OCI-LY1 (cell line): ENCODE measurements at regions not wholly inside any gene's neighbourhood (a gene's known extent, or its start where the extent isn't known, plus 50 kb on each side); places are given as distances from the start of the nearest gene placed in this dataset.
A peak's percentile ranks its signal among the peaks of the same experiment; 100 is the strongest.

ENCODE experiments used
- H2AFZ ChIP-seq: fragments of 200-600 bp; sonication (generic), shearing (Covaris generic); 2 replicates; pipeline ENCODE4 v1.6.0; 2014; ENCODE audit warnings: antibody characterized with exemption, mild to moderate bottlenecking, low read length
- H3F3A ChIP-seq: fragments of 200-600 bp; sonication (generic), shearing (Covaris generic); 2 replicates; pipeline ENCODE4 v1.6.0; 2014; ENCODE audit warnings: mild to moderate bottlenecking, antibody characterized with exemption, low read length, moderate library complexity; ENCODE audit not compliant: insufficient read depth
- H3K27ac ChIP-seq: fragments of 200-600 bp; sonication (generic); 2 replicates; pipeline ENCODE4 v1.5.1; 2014; ENCODE audit warnings: low read length, mixed run types, mild to moderate bottlenecking, low read depth; ENCODE audit not compliant: poor library complexity, severe bottlenecking
- H3K27me3 ChIP-seq: fragments of 200-600 bp; sonication (generic); 2 replicates; pipeline ENCODE4 v1.6.0; 2014; ENCODE audit warnings: antibody characterized with exemption, mild to moderate bottlenecking, low read length, moderate library complexity; ENCODE audit not compliant: insufficient read depth
- H3K36me3 ChIP-seq: fragments of 200-600 bp; sonication (generic); 2 replicates; pipeline ENCODE4 v1.6.1; 2014; ENCODE audit warnings: mild to moderate bottlenecking, antibody characterized with exemption, low read length, moderate library complexity, mixed read lengths; ENCODE audit not compliant: insufficient read depth
- H3K4me1 ChIP-seq: fragments of 200-600 bp; sonication (generic); 2 replicates; pipeline ENCODE4 v1.5.1; 2014; ENCODE audit warnings: mild to moderate bottlenecking, low read length, moderate library complexity; ENCODE audit not compliant: insufficient read depth, severe bottlenecking
- H3K4me2 ChIP-seq: fragments of 200-600 bp; sonication (generic), shearing (Covaris generic); 2 replicates; pipeline ENCODE4 v1.6.1; 2014; ENCODE audit warnings: low read length
- H3K4me3 ChIP-seq: fragments of 200-600 bp; sonication (generic); 2 replicates; pipeline ENCODE4 v1.5.1; 2014; ENCODE audit warnings: low read length, low read depth, mild to moderate bottlenecking, mixed read lengths; ENCODE audit not compliant: poor library complexity, severe bottlenecking
- H3K79me2 ChIP-seq: fragments of 200-600 bp; shearing (Covaris generic); 2 replicates; pipeline ENCODE4 v1.6.1; 2016; ENCODE audit warnings: mixed run types, low read length, mixed read lengths; ENCODE audit not compliant: insufficient read depth
- H3K9ac ChIP-seq: fragments of 200-600 bp; sonication (generic), shearing (Covaris generic); 2 replicates; pipeline ENCODE4 v1.6.1; 2014; ENCODE audit warnings: mild to moderate bottlenecking, low read length, mixed read lengths
- H3K9me2 ChIP-seq: fragments of 200-600 bp; sonication (generic), shearing (Covaris generic); 2 replicates; pipeline ENCODE4 v1.6.1; 2014; ENCODE audit warnings: low read depth, mild to moderate bottlenecking, low read length, mixed read lengths
- H3K9me3 ChIP-seq: fragments of 200-600 bp; shearing (Covaris generic); 2 replicates; pipeline ENCODE4 v1.6.1; 2014; ENCODE audit warnings: low read length, mixed read lengths
- H4K20me1 ChIP-seq: fragments of 200-600 bp; sonication (generic), shearing (Covaris generic); 2 replicates; pipeline ENCODE4 v1.6.0; 2016; ENCODE audit warnings: mild to moderate bottlenecking, low read length; ENCODE audit not compliant: insufficient read depth
- CTCF ChIP-seq: fragments of 200-600 bp; sonication (generic), shearing (Covaris generic); IDR thresholded peaks from 2 replicates; pipeline ENCODE4 v1.5.1; 2017; ENCODE audit warnings: mild to moderate bottlenecking, antibody characterized with exemption, low read length, moderate library complexity, mixed read lengths
- EZH2 ChIP-seq: fragments of 200-600 bp; sonication (generic), shearing (Covaris generic); IDR thresholded peaks from 2 replicates; pipeline ENCODE4 v1.8.0; 2017; ENCODE audit warnings: borderline replicate concordance, mixed run types, mild to moderate bottlenecking, antibody characterized with exemption, low read length, moderate library complexity, mixed read lengths

- Histone ChIP-seq H3K4me2 (no peak overlapping the region), H3K9me3 (no peaks in the 10 kb centered on the region), H3K36me3 (no peaks in the 10 kb centered on the region), H3K27me3 (no peaks in the 10 kb centered on the region), H4K20me1 (no peaks in the 10 kb centered on the region), H2AFZ (no peak overlapping the region), H3K4me3 (no peak overlapping the region), H3K9ac (0 out of 2 replicates have a peak overlapping the region, but pooled peaks have one; percentile 6), H3K27ac (no peak overlapping the region), H3K79me2 (no peaks in the 10 kb centered on the region), H3K9me2 (no peaks in the 10 kb centered on the region), H3F3A (no peaks in the 10 kb centered on the region), H3K4me1 (peaks cover 26% of the 10 kb centered on the region)
- no peak for TF ChIP-seq EZH2
- TF ChIP-seq CTCF = no peak
Observed at GRCh38 chr15:31481142-31481541, 154.5 kb downstream of the KLF13 start.

GRCh38 chr15:31482122-31482922 is 155.7 kb downstream of the KLF13 start:
- Histone ChIP-seq H2AFZ (no peak overlapping the region), H3K4me1 (peaks cover 31% of the 10 kb centered on the region), H3F3A (no peaks in the 10 kb centered on the region), H3K36me3 (no peaks in the 10 kb centered on the region), H3K27me3 (no peaks in the 10 kb centered on the region), H3K79me2 (no peaks in the 10 kb centered on the region), H4K20me1 (no peaks in the 10 kb centered on the region), H3K9ac (no peak overlapping the region), H3K27ac (no peak overlapping the region), H3K9me3 (no peaks in the 10 kb centered on the region), H3K4me3 (no peak overlapping the region), H3K9me2 (no peaks in the 10 kb centered on the region), H3K4me2 (no peak overlapping the region)
- TF ChIP-seq CTCF = no peak
- TF ChIP-seq EZH2 = no peak

- H3K27ac ChIP-seq = no peak overlapping the region
- no peak overlapping the region for H3K4me3 ChIP-seq
- H3K79me2 ChIP-seq = no peaks in the 10 kb centered on the region
- no peaks in the 10 kb centered on the region for H3K36me3 ChIP-seq
- peaks cover 41% of the 10 kb centered on the region for H3K4me1 ChIP-seq
- no peaks in the 10 kb centered on the region for H3K9me3 ChIP-seq
- no peak for TF ChIP-seq CTCF
- TF ChIP-seq EZH2 = no peak
- no peak overlapping the region for H3K4me2 ChIP-seq
- no peak overlapping the region for H3K9ac ChIP-seq
- H3F3A ChIP-seq = no peaks in the 10 kb centered on the region
- H4K20me1 ChIP-seq = no peaks in the 10 kb centered on the region
- no peaks in the 10 kb centered on the region for H3K27me3 ChIP-seq
- H2AFZ ChIP-seq = no peak overlapping the region
- no peaks in the 10 kb centered on the region for H3K9me2 ChIP-seq
Observed at GRCh38 chr15:31483053-31483985, 156.7 kb downstream of the KLF13 start.
